K562 (cell line): ENCODE measurements at regions not wholly inside any gene's neighbourhood (a gene's known extent, or its start where the extent isn't known, plus 50 kb on each side); places are given as distances from the start of the nearest gene placed in this dataset.

Experiments used
- ATAC-seq: fragments of 200-7000 bp; cut with Tn5 transposase; 3 replicates; pipeline ENCODE4 v1.9.1; 2020; ENCODE audit warnings: moderate library complexity
- BruUV-seq: library from RNA; stranded (reverse); fragments of 400-500 nt; replicated peaks from 2 replicates; lab custom pipeline; 2021; lab: Mats Ljungman, UMichigan
- CTCF ChIA-PET: fragments of 300-600 bp; formaldehyde crosslinking; extraction: SDS; loops from one replicate; lab custom pipeline; 2021; ENCODE audit warnings: low intra/inter-chr PET ratio; lab: Yijun Ruan, JAX
- POLR2A ChIA-PET: fragments of 300-600, 350-650 bp; sonication (Branson Sonifier 250); formaldehyde crosslinking; extraction: SDS; loops from one replicate; lab custom pipeline; 2021; ENCODE audit warnings: antibody characterized with exemption, inconsistent platforms; lab: Yijun Ruan, JAX
- DNase-seq, 4 experiments: peaks; one replicate each; pipeline versions ENCODE4 v3.0.0 to v3.0.0-alpha.2; 2011 to 2018; ENCODE audit warnings: low spot score in 3 of 4, mixed read lengths in 3 of 4; ENCODE audit errors: extremely low read depth in 1 of 4
- FAIRE-seq: peaks from 2 replicates; lab custom pipeline; 2011; peaks lifted over from hg19 to GRCh38; lab: Jason Lieb, UNC
- H2AFZ ChIP-seq: 2 replicates; pipeline ENCODE4 v1.6.0; 2011; ENCODE audit warnings: low read depth, low read length, control low read depth, inconsistent platforms
- H3K27ac ChIP-seq: fragments of 200-600 bp; 3 replicates; pipeline ENCODE4 v1.8.0; 2011; ENCODE audit warnings: low read depth, mild to moderate bottlenecking, control low read depth, inconsistent platforms, low read length, moderate library complexity, mixed read lengths; ENCODE audit errors: extremely low read depth
- H3K27me3 ChIP-seq, 2 experiments: fragments of 300-600 bp in 1 of 2; 2 replicates in 1 of 2; 3 replicates in 1 of 2; pipeline versions ENCODE4 v1.6.0 to v1.8.0; 2011; ENCODE audit warnings: inconsistent platforms in 2 of 2, low read length in 2 of 2, mild to moderate bottlenecking in 1 of 2, mixed read lengths in 1 of 2, moderate library complexity in 1 of 2; ENCODE audit not compliant: control insufficient read depth in 2 of 2, insufficient read depth in 2 of 2
- H3K36me3 ChIP-seq: fragments of 300-600 bp; 3 replicates; pipeline ENCODE4 v1.8.0; 2011; ENCODE audit warnings: mild to moderate bottlenecking, low read length, inconsistent platforms; ENCODE audit not compliant: control insufficient read depth, insufficient read depth
- H3K4me1 ChIP-seq, 2 experiments: fragments of 200-600 bp in 1 of 2; replicated peaks in 1 of 2; 2 replicates in 1 of 2; 3 replicates in 1 of 2; pipeline versions ENCODE4 v1.5.1 to v1.8.0; 2011; ENCODE audit warnings: inconsistent platforms in 2 of 2, low read length in 2 of 2, mild to moderate bottlenecking in 1 of 2, mixed read lengths in 1 of 2, moderate library complexity in 1 of 2; ENCODE audit not compliant: control insufficient read depth in 2 of 2, insufficient read depth in 2 of 2
- H3K4me2 ChIP-seq: 2 replicates; pipeline ENCODE4 v1.6.1; 2011; ENCODE audit warnings: low read length, control low read depth, inconsistent platforms, mixed read lengths; ENCODE audit not compliant: insufficient read depth
- H3K4me3 ChIP-seq: fragments of 200-600 bp; sonication (generic), shearing (Covaris generic); 2 replicates; pipeline ENCODE4 v1.5.1; 2016; ENCODE audit warnings: control low read depth, inconsistent platforms
- H3K79me2 ChIP-seq: fragments of 200-600 bp; 3 replicates; pipeline ENCODE4 v1.8.0; 2011; ENCODE audit warnings: low read length, inconsistent platforms; ENCODE audit not compliant: control insufficient read depth, insufficient read depth
- H3K9ac ChIP-seq, 2 experiments: 2 replicates each; pipeline versions ENCODE4 v1.6.0 to v1.6.1; 2011; ENCODE audit warnings: low read depth in 2 of 2, low read length in 2 of 2, control low read depth in 1 of 2, inconsistent platforms in 1 of 2, mild to moderate bottlenecking in 1 of 2, mixed read lengths in 1 of 2; ENCODE audit not compliant: insufficient read depth in 1 of 2
- H3K9me1 ChIP-seq: one replicate; pipeline ENCODE4 v1.6.0; 2011; ENCODE audit warnings: inconsistent platforms, mild to moderate bottlenecking, low read length, moderate library complexity; ENCODE audit not compliant: control insufficient read depth, insufficient read depth
- H3K9me3 ChIP-seq: replicated peaks from 2 replicates; pipeline ENCODE4 v1.5.1; 2011; ENCODE audit warnings: low read depth, low read length, inconsistent platforms; ENCODE audit not compliant: control insufficient read depth, insufficient read depth
- H4K20me1 ChIP-seq: replicated peaks from 2 replicates; pipeline ENCODE4 v1.6.1; 2011; ENCODE audit warnings: low read length, inconsistent platforms, mixed read lengths; ENCODE audit not compliant: control insufficient read depth, insufficient read depth
- ASH1L ChIP-seq: fragments of 450-650 bp; IDR thresholded peaks from 2 replicates; pipeline ENCODE4 v1.6.1; 2018; ENCODE audit warnings: borderline replicate concordance, mild to moderate bottlenecking, low read depth; ENCODE audit not compliant: partially characterized antibody
- CHD1 ChIP-seq: fragments of 200-600 bp; sonication (generic); IDR thresholded peaks from one replicate; pipeline ENCODE4 v1.6.1; 2012; ENCODE audit warnings: mild to moderate bottlenecking, moderate library complexity, low read length, inconsistent platforms
- MED1 ChIP-seq: sonication (generic); formaldehyde crosslinking; IDR thresholded peaks from 2 replicates; pipeline ENCODE4 v1.8.1; 2023; ENCODE audit warnings: missing genetic modification reagents, borderline replicate concordance
- NFE2L1 ChIP-seq: fragments of 450-650 bp; IDR thresholded peaks from 2 replicates; pipeline ENCODE4 v1.6.1; 2016; ENCODE audit warnings: missing genetic modification characterization, low read depth, mild to moderate bottlenecking, missing compliant biosample characterization, moderate library complexity, borderline replicate concordance
- PURB ChIP-seq: sonication (generic); formaldehyde crosslinking; IDR thresholded peaks from 2 replicates; pipeline ENCODE4 v1.9.0; 2021; ENCODE audit warnings: low read depth, mild to moderate bottlenecking, missing genetic modification reagents
- TAL1 ChIP-seq: fragments of 450-650 bp; IDR thresholded peaks from 2 replicates; pipeline ENCODE4 v1.6.1; 2016; ENCODE audit warnings: mild to moderate bottlenecking
- TBP ChIP-seq: optimal IDR thresholded peaks from 2 replicates; pipeline ENCODE3; 2011; ENCODE audit warnings: low read depth, low read length, improper control_type of control experiment
- ZNF133 ChIP-seq: fragments of 250-450 bp; sonication (Bioruptor Pico); IDR thresholded peaks from 2 replicates; pipeline ENCODE4 v1.4.0; 2020; ENCODE audit warnings: mild to moderate bottlenecking
- ZNF586 ChIP-seq: fragments of 450-650 bp; formaldehyde crosslinking; conservative IDR thresholded peaks from 2 replicates; pipeline ENCODE4 v1.4.0; 2020; ENCODE audit warnings: mild to moderate bottlenecking, moderate library complexity
- ZNF740 ChIP-seq, 3 experiments: fragments of 200-800 bp in 1 of 3; sonication (Bioruptor generic) in 1 of 3; sonication (generic) in 1 of 3; formaldehyde crosslinking in 1 of 3; IDR thresholded peaks; 2 replicates each; pipeline versions ENCODE4 v1.6.1 to v1.8.0; 2016 to 2022; ENCODE audit warnings: mild to moderate bottlenecking in 2 of 3, missing compliant biosample characterization in 2 of 3, missing genetic modification characterization in 2 of 3, missing genetic modification reagents in 1 of 3
- WGBS: fragments of 100-300 bp; shearing (Covaris generic); methylation state at CpG from one replicate; pipeline ENCODE4 v1.1.6; 2016; ENCODE audit warnings: low coverage, mixed read lengths; ENCODE audit not compliant: insufficient coverage; ENCODE audit errors: missing lambda C conversion rate; 5-methylcytosine and 5-hydroxymethylcytosine counted together
- in situ Hi-C: fragments of 300-500 bp; cut with MboI; formaldehyde crosslinking; loops from 4 replicates; pipeline ENCODE4 v1.15.0; 2018; ENCODE audit warnings: inconsistent platforms, mixed read lengths
- intact Hi-C: fragments of 100-400 bp; cut with micrococcal nuclease; formaldehyde crosslinking; loops from 2 replicates; pipeline ENCODE4 v1.14.2; 2022

- CTCF ChIA-PET = no interaction called here
- H2AFZ ChIP-seq = no peak overlapping the region
- H3K4me1 ChIP-seq = no peaks in the 10 kb centered on the region
- H3K4me3 ChIP-seq = no peak overlapping the region
- intact Hi-C loops = no loop called here
- no peaks in the 10 kb centered on the region for H3K36me3 ChIP-seq
- no peak for ATAC-seq
- no peak overlapping the region for H3K27ac ChIP-seq
- H3K9me1 ChIP-seq = no peaks in the 10 kb centered on the region
- H3K9ac ChIP-seq = no peak overlapping the region
- H3K27me3 ChIP-seq = no peaks in the 10 kb centered on the region
- 0% methylated on average over 3 of the region's 3 CpGs for WGBS
- FAIRE-seq = no peak
- H3K4me2 ChIP-seq = no peak overlapping the region
- no peak for TF ChIP-seq ZNF586 (CRISPR knock-in tag)
- no peak for TF ChIP-seq CHD1
- TF ChIP-seq ZNF740 (CRISPR knock-in tag; IDR thresholded peaks at IDR 0.05) = no peak
- no peak for TF ChIP-seq ZNF740 (tag; IDR thresholded peaks at IDR 0.05)
- no peak for TF ChIP-seq ZNF133 (CRISPR knock-in tag)
- no peak for TF ChIP-seq TAL1
- no peak for DNase-seq
- POLR2A ChIA-PET = no interaction called here
- no peaks in the 10 kb centered on the region for H3K9me3 ChIP-seq
- in situ Hi-C loops = no loop called here
- no peaks in the 10 kb centered on the region for H4K20me1 ChIP-seq
- no peaks in the 10 kb centered on the region for H3K79me2 ChIP-seq
- BruUV-seq = no TSS peak
Observed at GRCh38 chr18:45487581-45487980, 127.7 kb upstream of the SLC14A2 start.

GRCh38 chr18:45488645-45489044 lies 126.6 kb upstream of the SLC14A2 start:
- no peak for DNase-seq
- Histone ChIP-seq H3K79me2 (no peaks in the 10 kb centered on the region), H3K36me3 (no peaks in the 10 kb centered on the region), H3K27ac (no peak overlapping the region), H2AFZ (no peak overlapping the region), H3K27me3 (no peaks in the 10 kb centered on the region), H3K4me1 (no peaks in the 10 kb centered on the region), H4K20me1 (no peaks in the 10 kb centered on the region), H3K9ac (no peak overlapping the region), H3K4me2 (no peak overlapping the region), H3K9me3 (no peaks in the 10 kb centered on the region), H3K9me1 (no peaks in the 10 kb centered on the region), H3K4me3 (no peak overlapping the region)
- BruUV-seq = no TSS peak
- no peak for ATAC-seq
- CTCF ChIA-PET = no interaction called here
- WGBS = 0% methylated on average over 3 of the region's 3 CpGs
- POLR2A ChIA-PET = no interaction called here
- TF ChIP-seq MED1 (CRISPR knock-in tag) = no peak
- no peak for TF ChIP-seq ASH1L
- TF ChIP-seq PURB (CRISPR knock-in tag) = no peak
- no peak for TF ChIP-seq NFE2L1 (tag)
- TF ChIP-seq TBP = no peak
- FAIRE-seq = no peak
- in situ Hi-C loops = no loop called here
- intact Hi-C loops = no loop called here
